ENCODE measurements at regions not wholly inside any gene's neighbourhood (a gene's known extent, or its start where the extent isn't known, plus 50 kb on each side); places are given as distances from the start of the nearest gene placed in this dataset.

DNA sequence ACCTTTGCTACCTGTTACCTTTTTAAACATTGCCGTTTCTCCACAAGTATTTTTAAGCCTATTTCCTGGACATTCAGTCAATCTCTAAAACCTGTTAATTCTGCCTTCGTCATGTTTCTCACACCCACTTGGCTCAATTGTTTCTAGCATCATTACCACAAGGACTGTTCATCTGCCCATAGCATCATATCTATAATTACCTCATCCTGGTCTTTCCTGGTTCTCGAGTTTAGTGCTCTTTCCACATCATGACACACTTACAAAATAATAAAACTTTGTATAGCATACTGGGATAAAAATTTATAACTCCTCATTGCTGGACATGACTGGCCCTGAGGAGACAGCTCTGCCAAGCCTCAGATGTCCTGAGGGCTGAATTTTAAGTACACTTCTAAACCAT, 104.8 kb downstream of the CYB561 start:
- TF ChIP-seq, protein P1, sequence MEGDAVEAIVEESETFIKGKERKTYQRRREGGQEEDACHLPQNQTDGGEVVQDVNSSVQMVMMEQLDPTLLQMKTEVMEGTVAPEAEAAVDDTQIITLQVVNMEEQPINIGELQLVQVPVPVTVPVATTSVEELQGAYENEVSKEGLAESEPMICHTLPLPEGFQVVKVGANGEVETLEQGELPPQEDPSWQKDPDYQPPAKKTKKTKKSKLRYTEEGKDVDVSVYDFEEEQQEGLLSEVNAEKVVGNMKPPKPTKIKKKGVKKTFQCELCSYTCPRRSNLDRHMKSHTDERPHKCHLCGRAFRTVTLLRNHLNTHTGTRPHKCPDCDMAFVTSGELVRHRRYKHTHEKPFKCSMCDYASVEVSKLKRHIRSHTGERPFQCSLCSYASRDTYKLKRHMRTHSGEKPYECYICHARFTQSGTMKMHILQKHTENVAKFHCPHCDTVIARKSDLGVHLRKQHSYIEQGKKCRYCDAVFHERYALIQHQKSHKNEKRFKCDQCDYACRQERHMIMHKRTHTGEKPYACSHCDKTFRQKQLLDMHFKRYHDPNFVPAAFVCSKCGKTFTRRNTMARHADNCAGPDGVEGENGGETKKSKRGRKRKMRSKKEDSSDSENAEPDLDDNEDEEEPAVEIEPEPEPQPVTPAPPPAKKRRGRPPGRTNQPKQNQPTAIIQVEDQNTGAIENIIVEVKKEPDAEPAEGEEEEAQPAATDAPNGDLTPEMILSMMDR (IDR thresholded peaks at IDR 0.05; ENCODE audit: insufficient read depth, low read length, poor library complexity, severe bottlenecking): no peak
- Histone ChIP-seq H3K27me3 (ENCODE audit: control insufficient read depth, insufficient read depth, low read length) (no peaks in the 10 kb centered on the region), H3K4me3 (ENCODE audit: low read depth, low read length) (no peak overlapping the region), H3K36me3 (ENCODE audit: control insufficient read depth, insufficient read depth, low read length) (peaks cover 1% of the 10 kb centered on the region)
- no peak for DNase-seq (ENCODE audit: low read depth)

DNA sequence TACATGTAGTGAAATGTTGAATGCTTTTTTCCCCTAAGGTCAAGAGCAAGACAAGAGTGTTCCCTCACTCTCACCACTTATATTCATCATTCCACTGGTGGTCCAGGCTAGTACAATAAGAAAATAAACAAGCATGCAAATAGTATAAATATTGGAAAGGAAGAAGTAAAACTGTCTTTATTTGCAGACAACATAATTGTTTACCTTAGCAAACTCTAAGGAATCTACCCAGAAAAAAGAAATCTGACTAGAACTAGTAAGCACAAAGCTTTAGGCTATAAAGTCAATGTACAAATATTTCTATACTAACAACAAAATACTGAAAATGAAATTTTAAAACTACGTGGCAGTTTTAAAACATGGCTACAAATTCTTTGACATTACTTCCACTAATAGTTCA, 101.7 kb downstream of the CYB561 start:
- no peak for DNase-seq (ENCODE audit: low read depth)
- Histone ChIP-seq H3K4me3 (ENCODE audit: low read depth, low read length) (no peak overlapping the region), H3K27me3 (ENCODE audit: control insufficient read depth, insufficient read depth, low read length) (no peaks in the 10 kb centered on the region), H3K36me3 (ENCODE audit: control insufficient read depth, insufficient read depth, low read length) (peaks cover 1% of the 10 kb centered on the region)
- TF ChIP-seq, protein P1 (IDR thresholded peaks at IDR 0.05; ENCODE audit: insufficient read depth, low read length, poor library complexity, severe bottlenecking): no peak

DNA sequence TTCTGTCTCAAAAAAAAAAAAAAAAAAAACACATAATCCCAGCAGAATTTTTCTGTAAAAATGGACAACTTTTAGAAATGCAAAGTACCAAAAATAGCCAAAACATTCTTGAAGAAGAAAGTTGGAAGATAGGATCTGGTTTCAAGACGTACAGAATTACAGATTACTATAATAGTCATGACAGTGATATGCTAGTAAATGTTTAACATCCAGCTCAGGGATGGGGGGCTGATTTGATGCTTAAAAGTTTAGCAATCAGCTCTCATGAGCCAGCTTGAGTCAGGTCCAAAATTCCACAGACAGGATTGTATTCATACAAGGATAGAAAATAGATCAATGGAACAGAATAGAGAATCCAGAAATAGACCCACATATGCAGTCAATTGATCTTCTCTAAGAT, 100.5 kb downstream of the CYB561 start:
- no peak for DNase-seq (ENCODE audit: low read depth)
- TF ChIP-seq, protein P1 (IDR thresholded peaks at IDR 0.05; ENCODE audit: insufficient read depth, low read length, poor library complexity, severe bottlenecking): no peak
- Histone ChIP-seq H3K36me3 (ENCODE audit: control insufficient read depth, insufficient read depth, low read length) (peaks cover 1% of the 10 kb centered on the region), H3K27me3 (ENCODE audit: control insufficient read depth, insufficient read depth, low read length) (no peaks in the 10 kb centered on the region), H3K4me3 (ENCODE audit: low read depth, low read length) (no peak overlapping the region)

DNA sequence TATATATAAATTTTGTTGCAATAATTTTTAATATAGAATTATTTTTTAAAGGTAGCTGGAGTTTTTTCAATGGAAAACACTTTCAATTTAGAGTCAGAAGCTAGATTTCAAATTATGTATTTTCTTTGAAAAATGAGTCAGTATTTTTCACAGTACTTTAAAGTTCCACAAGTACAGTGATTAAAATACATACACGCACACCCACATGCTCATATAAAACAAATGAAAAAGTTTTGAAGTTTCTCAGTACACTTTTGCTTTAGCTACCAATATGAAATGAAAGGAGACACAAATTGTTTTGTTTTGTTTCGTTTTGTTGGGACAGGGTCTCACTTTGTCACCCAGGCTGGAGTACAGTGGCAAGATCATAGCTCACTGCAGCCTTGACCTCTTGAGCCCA, 98.6 kb downstream of the CYB561 start:
- Histone ChIP-seq H3K4me3 (ENCODE audit: low read depth, low read length) (no peak overlapping the region), H3K36me3 (ENCODE audit: control insufficient read depth, insufficient read depth, low read length) (peaks cover 1% of the 10 kb centered on the region), H3K27me3 (ENCODE audit: control insufficient read depth, insufficient read depth, low read length) (no peaks in the 10 kb centered on the region)
- DNase-seq (ENCODE audit: low read depth): no peak
- TF ChIP-seq, protein P1 (IDR thresholded peaks at IDR 0.05; ENCODE audit: insufficient read depth, low read length, poor library complexity, severe bottlenecking): no peak

DNA sequence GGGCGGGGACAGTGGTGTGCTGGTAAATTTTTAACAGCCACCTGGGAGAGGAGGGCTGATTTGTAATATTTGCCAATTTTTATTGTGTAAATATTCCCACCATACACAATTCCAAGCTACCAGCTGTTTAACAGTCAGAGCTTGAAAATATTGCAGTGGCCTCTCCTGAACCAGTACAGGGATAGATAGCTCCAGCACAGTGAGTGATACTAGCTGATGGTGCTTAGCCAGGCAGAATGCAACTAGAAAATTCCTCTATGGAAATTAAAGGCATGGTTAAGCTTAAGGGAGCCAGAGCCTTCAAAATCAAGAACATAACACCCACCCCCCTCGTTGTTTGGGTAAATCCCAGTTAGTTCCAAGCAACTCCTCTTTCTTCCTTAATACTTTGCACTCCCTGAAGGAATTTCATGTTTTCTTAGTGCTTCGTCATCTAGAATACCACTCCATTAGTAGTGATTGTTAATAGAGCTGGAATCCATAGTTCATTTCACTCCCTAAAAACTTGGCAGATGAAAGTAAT, 96.6 kb downstream of the CYB561 start:
- TF ChIP-seq, protein P1 (IDR thresholded peaks at IDR 0.05; ENCODE audit: insufficient read depth, low read length, poor library complexity, severe bottlenecking): no peak
- DNase-seq (ENCODE audit: low read depth): no peak
- Histone ChIP-seq H3K4me3 (ENCODE audit: low read depth, low read length) (no peak overlapping the region), H3K36me3 (ENCODE audit: control insufficient read depth, insufficient read depth, low read length) (peaks cover 1% of the 10 kb centered on the region), H3K27me3 (ENCODE audit: control insufficient read depth, insufficient read depth, low read length) (no peaks in the 10 kb centered on the region)

DNA sequence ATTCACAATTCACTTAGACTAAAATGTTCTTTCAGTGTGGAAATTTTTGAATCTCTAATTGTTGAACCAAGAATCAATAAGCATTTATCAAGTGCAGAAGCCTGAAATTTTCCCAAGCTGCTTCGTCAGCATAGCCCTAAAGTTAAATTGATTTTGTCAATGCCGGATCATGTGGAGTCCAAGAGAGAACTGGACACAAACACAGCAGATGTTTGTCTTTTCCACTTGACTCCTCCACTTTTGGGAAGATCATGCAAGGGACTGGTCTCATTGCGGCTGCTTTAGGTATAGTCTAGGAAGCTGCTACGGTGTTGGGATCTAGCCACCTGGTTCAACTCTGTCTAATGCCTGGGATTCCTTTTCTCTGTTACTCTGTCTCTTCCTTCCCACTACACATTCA, 95.7 kb downstream of the CYB561 start:
- TF ChIP-seq, protein P1 (IDR thresholded peaks at IDR 0.05; ENCODE audit: insufficient read depth, low read length, poor library complexity, severe bottlenecking): no peak
- no peak for DNase-seq (ENCODE audit: low read depth)
- Histone ChIP-seq H3K4me3 (ENCODE audit: low read depth, low read length) (no peak overlapping the region), H3K27me3 (ENCODE audit: control insufficient read depth, insufficient read depth, low read length) (no peaks in the 10 kb centered on the region), H3K36me3 (ENCODE audit: control insufficient read depth, insufficient read depth, low read length) (no peaks in the 10 kb centered on the region)

Measured in kidney epithelial cell (primary cell).